Fibroblast of peridontal ligament (primary cell): ENCODE measurements at regions not wholly inside any gene's neighbourhood (a gene's known extent, or its start where the extent isn't known, plus 50 kb on each side); places are given as distances from the start of the nearest gene placed in this dataset.
A peak's percentile ranks its signal among the peaks of the same experiment; 100 is the strongest.

Source experiments
- DNase-seq: peaks from one replicate; pipeline ENCODE4 v3.0.0-alpha.2; 2010; ENCODE audit errors: extremely low read depth

GRCh38 chr10:59085711-59086502 is 90.5 kb upstream of the PHYHIPL start:
- peak; percentile 36 for DNase-seq

GRCh38 chr10:59087486-59087885 is 89.0 kb upstream of the PHYHIPL start:
- no peak for DNase-seq

GRCh38 chr10:59088912-59089573 is 87.4 kb upstream of the PHYHIPL start:
- no peak for DNase-seq

GRCh38 chr10:59090817-59091622 is 85.4 kb upstream of the PHYHIPL start:
- DNase-seq, result no peak

GRCh38 chr10:59093461-59093860 is 83.0 kb upstream of the PHYHIPL start:
- DNase-seq, result no peak

- no peak for DNase-seq
Observed at GRCh38 chr10:59096631-59097030, 79.8 kb upstream of the PHYHIPL start.

GRCh38 chr10:59098387-59098786 is 78.1 kb upstream of the PHYHIPL start:
- peak; percentile 88 for DNase-seq

GRCh38 chr10:59098831-59099452 is 77.5 kb upstream of the PHYHIPL start:
- peak; percentile 81 for DNase-seq

- DNase-seq, result peak; percentile 41
Observed at GRCh38 chr10:59099481-59099880, 77.0 kb upstream of the PHYHIPL start.

- DNase-seq, result no peak
Observed at GRCh38 chr10:59102394-59102793, 74.0 kb upstream of the PHYHIPL start.

GRCh38 chr10:59104186-59104585 is 72.3 kb upstream of the PHYHIPL start:
- no peak for DNase-seq

- no peak for DNase-seq
Observed at GRCh38 chr10:59106441-59106840, 70.0 kb upstream of the PHYHIPL start.

GRCh38 chr10:59107147-59107546 is 69.3 kb upstream of the PHYHIPL start:
- DNase-seq, result no peak

- DNase-seq, result no peak
Observed at GRCh38 chr10:59108296-59108870, 68.1 kb upstream of the PHYHIPL start.

- no peak for DNase-seq
Observed at GRCh38 chr10:59108886-59109288, 67.6 kb upstream of the PHYHIPL start.

GRCh38 chr10:59109826-59110225 is 66.6 kb upstream of the PHYHIPL start:
- no peak for DNase-seq

GRCh38 chr10:59124187-59124586 is 52.3 kb upstream of the PHYHIPL start:
- no peak for DNase-seq

GRCh38 chr10:59125666-59126065 is 50.8 kb upstream of the PHYHIPL start:
- DNase-seq, result no peak

GRCh38 chr10:59126261-59126660 is 50.2 kb upstream of the PHYHIPL start:
- no peak for DNase-seq
